ENCODE measurements at regions not wholly inside any gene's neighbourhood (a gene's known extent, or its start where the extent isn't known, plus 50 kb on each side); places are given as distances from the start of the nearest gene placed in this dataset.

DNA sequence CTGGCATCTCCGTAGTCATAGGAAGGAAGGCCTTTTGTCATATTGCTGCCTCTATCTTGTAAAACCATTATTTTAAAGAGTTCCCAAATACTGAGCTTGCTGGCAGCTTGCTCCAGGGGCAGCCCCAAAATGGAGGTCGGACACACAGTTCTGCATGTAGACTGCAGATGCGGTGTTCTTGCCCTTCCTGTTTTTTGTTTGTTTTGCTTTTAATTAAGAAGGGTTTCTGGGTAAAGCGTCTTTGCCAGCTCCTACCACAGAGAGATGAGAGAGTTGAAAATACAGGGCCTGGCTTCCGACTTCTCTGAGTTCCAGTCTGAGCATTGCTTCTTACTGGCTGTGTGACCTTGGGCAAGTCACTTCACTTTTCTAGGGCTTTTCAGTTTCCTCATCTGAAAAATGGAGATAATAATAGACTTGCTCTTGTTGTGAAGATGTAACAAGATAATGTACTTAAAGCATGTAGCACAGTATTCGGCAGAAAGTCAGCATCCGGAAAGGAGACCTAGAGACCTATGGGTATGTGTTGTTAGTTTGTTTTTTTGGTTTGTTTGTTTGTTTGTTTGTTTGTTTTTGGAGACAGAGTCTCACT, 67.8 kb upstream of the GSE1 start:
- TF ChIP-seq, protein P1, sequence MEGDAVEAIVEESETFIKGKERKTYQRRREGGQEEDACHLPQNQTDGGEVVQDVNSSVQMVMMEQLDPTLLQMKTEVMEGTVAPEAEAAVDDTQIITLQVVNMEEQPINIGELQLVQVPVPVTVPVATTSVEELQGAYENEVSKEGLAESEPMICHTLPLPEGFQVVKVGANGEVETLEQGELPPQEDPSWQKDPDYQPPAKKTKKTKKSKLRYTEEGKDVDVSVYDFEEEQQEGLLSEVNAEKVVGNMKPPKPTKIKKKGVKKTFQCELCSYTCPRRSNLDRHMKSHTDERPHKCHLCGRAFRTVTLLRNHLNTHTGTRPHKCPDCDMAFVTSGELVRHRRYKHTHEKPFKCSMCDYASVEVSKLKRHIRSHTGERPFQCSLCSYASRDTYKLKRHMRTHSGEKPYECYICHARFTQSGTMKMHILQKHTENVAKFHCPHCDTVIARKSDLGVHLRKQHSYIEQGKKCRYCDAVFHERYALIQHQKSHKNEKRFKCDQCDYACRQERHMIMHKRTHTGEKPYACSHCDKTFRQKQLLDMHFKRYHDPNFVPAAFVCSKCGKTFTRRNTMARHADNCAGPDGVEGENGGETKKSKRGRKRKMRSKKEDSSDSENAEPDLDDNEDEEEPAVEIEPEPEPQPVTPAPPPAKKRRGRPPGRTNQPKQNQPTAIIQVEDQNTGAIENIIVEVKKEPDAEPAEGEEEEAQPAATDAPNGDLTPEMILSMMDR (optimal IDR thresholded peaks at IDR 0.05 in 1 of 3, IDR thresholded peaks at IDR 0.05 in 1 of 3, conservative IDR thresholded peaks at IDR 0.05 in 1 of 3; ENCODE audit: extremely low read depth in 1 of 3, insufficient read depth in 2 of 3, low read length in 3 of 3), result no peak
- no peak for TF ChIP-seq EZH2 (IDR thresholded peaks at IDR 0.05; ENCODE audit: low read length)
